ENCODE measurements at regions not wholly inside any gene's neighbourhood (a gene's known extent, or its start where the extent isn't known, plus 50 kb on each side); places are given as distances from the start of the nearest gene placed in this dataset.

DNA sequence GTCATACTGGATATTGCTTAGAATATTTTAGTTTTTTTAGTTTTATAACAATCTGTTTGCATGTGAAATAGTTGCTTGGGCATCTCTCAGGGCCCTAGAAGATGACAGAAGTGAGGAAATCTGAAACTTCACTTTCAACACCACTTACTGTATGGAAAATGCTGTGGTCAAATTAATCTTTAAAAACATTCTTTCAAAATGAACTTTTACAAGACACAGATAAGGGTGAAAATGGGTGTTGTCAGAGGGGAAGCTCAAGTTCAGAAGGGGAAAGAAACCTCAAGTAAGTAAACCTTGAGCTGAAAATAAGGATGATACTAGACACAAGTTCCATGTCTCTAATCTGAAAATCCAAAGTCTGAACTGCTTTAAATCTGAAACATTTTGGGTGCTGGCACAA is 1840.1 kb upstream of the RAG2 start:
- BruUV-seq (replicated peaks): no TSS peak
- intact Hi-C loops (cut with micrococcal nuclease; ENCODE audit: unreplicated experiment) (no loop called here), in situ Hi-C loops (cut with HindIII; ENCODE audit: low pct_unique_long_range_greater_than_20kb, low sequenced_read_pairs) (no loop called here)
- DNase-seq (ENCODE audit: low read depth, low spot score) (no peak), ATAC-seq (no peak)
- no peaks in the 10 kb centered on the region for H3K9me3 ChIP-seq (ENCODE audit: control insufficient read depth, insufficient read depth, low read depth, low read length)
- ChIA-PET POLR2A (no interaction called here), CTCF (no interaction called here)
- no peaks in the 10 kb centered on the region for H3K27me3 ChIP-seq (ENCODE audit: control insufficient read depth, insufficient read depth, low read length)
- H3K4me1 ChIP-seq (ENCODE audit: control insufficient read depth, insufficient read depth, low read length): no peaks in the 10 kb centered on the region
- TF ChIP-seq TCF7L2 (IDR thresholded peaks at IDR 0.05; ENCODE audit: low read depth, low read length): no peak
- TF ChIP-seq SIN3A (IDR thresholded peaks at IDR 0.05; ENCODE audit: borderline replicate concordance, insufficient read depth, low read depth, low read length): no peak
- no peaks in the 10 kb centered on the region for H3K36me3 ChIP-seq (ENCODE audit: control insufficient read depth, insufficient read depth, low read length)
- H3K4me3 ChIP-seq (ENCODE audit: low read depth in 2 of 2, low read length in 2 of 2): no peak overlapping the region
- no peak overlapping the region for H3K27ac ChIP-seq (ENCODE audit: low read length)

DNA sequence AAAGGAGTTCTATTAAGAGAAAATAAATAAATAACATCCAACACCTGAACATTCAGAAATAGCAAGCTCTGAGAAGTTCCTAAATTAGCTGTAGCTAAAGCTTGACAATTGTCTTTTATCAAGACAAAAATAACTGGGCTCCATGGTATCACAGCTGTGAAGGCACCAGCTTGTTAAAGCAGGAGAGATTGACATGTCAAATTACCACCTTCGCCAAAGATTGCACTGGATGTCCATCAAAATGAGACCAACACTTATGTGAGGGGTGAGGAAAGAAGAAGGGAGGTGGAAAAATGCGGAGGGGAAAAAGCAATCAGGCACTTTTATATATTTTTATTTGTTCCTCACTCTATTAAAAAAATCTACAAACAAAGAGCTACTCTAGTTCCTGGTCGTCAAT is 1827.5 kb upstream of the RAG2 start:
- H3K27ac ChIP-seq (ENCODE audit: low read length): no peak overlapping the region
- H3K9me3 ChIP-seq (ENCODE audit: control insufficient read depth, insufficient read depth, low read depth, low read length): no peaks in the 10 kb centered on the region
- TF ChIP-seq TCF7L2 (IDR thresholded peaks at IDR 0.05; ENCODE audit: low read depth, low read length) (no peak), SIN3A (IDR thresholded peaks at IDR 0.05; ENCODE audit: borderline replicate concordance, insufficient read depth, low read depth, low read length) (no peak), POLR2AphosphoS5 (IDR thresholded peaks at IDR 0.05; ENCODE audit: low read depth, low read length) (no peak)
- TF ChIP-seq, protein P1, sequence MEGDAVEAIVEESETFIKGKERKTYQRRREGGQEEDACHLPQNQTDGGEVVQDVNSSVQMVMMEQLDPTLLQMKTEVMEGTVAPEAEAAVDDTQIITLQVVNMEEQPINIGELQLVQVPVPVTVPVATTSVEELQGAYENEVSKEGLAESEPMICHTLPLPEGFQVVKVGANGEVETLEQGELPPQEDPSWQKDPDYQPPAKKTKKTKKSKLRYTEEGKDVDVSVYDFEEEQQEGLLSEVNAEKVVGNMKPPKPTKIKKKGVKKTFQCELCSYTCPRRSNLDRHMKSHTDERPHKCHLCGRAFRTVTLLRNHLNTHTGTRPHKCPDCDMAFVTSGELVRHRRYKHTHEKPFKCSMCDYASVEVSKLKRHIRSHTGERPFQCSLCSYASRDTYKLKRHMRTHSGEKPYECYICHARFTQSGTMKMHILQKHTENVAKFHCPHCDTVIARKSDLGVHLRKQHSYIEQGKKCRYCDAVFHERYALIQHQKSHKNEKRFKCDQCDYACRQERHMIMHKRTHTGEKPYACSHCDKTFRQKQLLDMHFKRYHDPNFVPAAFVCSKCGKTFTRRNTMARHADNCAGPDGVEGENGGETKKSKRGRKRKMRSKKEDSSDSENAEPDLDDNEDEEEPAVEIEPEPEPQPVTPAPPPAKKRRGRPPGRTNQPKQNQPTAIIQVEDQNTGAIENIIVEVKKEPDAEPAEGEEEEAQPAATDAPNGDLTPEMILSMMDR (IDR thresholded peaks at IDR 0.05): no peak
- TF ChIP-seq, protein P2, sequence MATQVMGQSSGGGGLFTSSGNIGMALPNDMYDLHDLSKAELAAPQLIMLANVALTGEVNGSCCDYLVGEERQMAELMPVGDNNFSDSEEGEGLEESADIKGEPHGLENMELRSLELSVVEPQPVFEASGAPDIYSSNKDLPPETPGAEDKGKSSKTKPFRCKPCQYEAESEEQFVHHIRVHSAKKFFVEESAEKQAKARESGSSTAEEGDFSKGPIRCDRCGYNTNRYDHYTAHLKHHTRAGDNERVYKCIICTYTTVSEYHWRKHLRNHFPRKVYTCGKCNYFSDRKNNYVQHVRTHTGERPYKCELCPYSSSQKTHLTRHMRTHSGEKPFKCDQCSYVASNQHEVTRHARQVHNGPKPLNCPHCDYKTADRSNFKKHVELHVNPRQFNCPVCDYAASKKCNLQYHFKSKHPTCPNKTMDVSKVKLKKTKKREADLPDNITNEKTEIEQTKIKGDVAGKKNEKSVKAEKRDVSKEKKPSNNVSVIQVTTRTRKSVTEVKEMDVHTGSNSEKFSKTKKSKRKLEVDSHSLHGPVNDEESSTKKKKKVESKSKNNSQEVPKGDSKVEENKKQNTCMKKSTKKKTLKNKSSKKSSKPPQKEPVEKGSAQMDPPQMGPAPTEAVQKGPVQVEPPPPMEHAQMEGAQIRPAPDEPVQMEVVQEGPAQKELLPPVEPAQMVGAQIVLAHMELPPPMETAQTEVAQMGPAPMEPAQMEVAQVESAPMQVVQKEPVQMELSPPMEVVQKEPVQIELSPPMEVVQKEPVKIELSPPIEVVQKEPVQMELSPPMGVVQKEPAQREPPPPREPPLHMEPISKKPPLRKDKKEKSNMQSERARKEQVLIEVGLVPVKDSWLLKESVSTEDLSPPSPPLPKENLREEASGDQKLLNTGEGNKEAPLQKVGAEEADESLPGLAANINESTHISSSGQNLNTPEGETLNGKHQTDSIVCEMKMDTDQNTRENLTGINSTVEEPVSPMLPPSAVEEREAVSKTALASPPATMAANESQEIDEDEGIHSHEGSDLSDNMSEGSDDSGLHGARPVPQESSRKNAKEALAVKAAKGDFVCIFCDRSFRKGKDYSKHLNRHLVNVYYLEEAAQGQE (IDR thresholded peaks at IDR 0.05; ENCODE audit: insufficient read depth in 1 of 2, low read depth in 2 of 2, low read length in 1 of 2): no peak
- no peaks in the 10 kb centered on the region for H3K36me3 ChIP-seq (ENCODE audit: control insufficient read depth, insufficient read depth, low read length)
- no peaks in the 10 kb centered on the region for H3K27me3 ChIP-seq (ENCODE audit: control insufficient read depth, insufficient read depth, low read length)
- no peaks in the 10 kb centered on the region for H3K4me1 ChIP-seq (ENCODE audit: control insufficient read depth, insufficient read depth, low read length)
- no peak overlapping the region for H3K4me3 ChIP-seq (ENCODE audit: low read depth in 2 of 2, low read length in 2 of 2)
- intact Hi-C loops (cut with micrococcal nuclease; ENCODE audit: unreplicated experiment) (no loop called here), in situ Hi-C loops (cut with HindIII; ENCODE audit: low pct_unique_long_range_greater_than_20kb, low sequenced_read_pairs) (no loop called here)
- CTCF ChIA-PET: no interaction called here
- BruUV-seq (replicated peaks): no TSS peak
- POLR2A ChIA-PET: no interaction called here
- ATAC-seq: no peak
- no peak for DNase-seq (ENCODE audit: low read depth, low spot score)

DNA sequence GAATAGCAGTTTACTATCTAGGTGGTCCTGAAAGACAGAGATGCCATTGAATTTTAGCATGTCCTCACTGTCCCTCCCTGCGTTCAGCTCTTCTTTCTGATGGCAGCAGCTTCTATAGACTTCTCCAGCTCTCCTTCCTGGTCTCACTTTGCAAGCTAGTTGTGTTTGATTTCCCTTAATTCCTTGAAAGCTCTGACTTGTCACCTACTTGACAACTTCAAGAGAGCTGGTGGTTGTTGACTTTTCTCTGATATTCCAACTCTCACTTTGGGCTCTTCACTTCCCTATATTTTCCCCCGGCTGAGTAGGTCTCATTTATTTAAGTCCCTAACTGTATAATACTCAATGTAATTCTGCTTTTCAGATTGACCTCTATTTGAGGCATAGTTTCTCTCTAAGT is 1825.0 kb upstream of the RAG2 start:
- TF ChIP-seq, protein P1 (IDR thresholded peaks at IDR 0.05): no peak
- TF ChIP-seq SIN3A (IDR thresholded peaks at IDR 0.05; ENCODE audit: borderline replicate concordance, insufficient read depth, low read depth, low read length): no peak
- no peak for TF ChIP-seq POLR2AphosphoS5 (IDR thresholded peaks at IDR 0.05; ENCODE audit: low read depth, low read length)
- TF ChIP-seq, protein P2 (IDR thresholded peaks at IDR 0.05; ENCODE audit: insufficient read depth in 1 of 2, low read depth in 2 of 2, low read length in 1 of 2): no peak
- TF ChIP-seq TCF7L2 (IDR thresholded peaks at IDR 0.05; ENCODE audit: low read depth, low read length): no peak
- H3K36me3 ChIP-seq (ENCODE audit: control insufficient read depth, insufficient read depth, low read length): no peaks in the 10 kb centered on the region
- ATAC-seq (no peak), DNase-seq (ENCODE audit: low read depth, low spot score) (no peak)
- H3K4me3 ChIP-seq (ENCODE audit: low read depth in 2 of 2, low read length in 2 of 2): no peak overlapping the region
- H3K27ac ChIP-seq (ENCODE audit: low read length): no peak overlapping the region
- ChIA-PET CTCF (no interaction called here), POLR2A (no interaction called here)
- in situ Hi-C loops (cut with HindIII; ENCODE audit: low pct_unique_long_range_greater_than_20kb, low sequenced_read_pairs): no loop called here
- no peaks in the 10 kb centered on the region for H3K27me3 ChIP-seq (ENCODE audit: control insufficient read depth, insufficient read depth, low read length)
- no peaks in the 10 kb centered on the region for H3K4me1 ChIP-seq (ENCODE audit: control insufficient read depth, insufficient read depth, low read length)
- intact Hi-C loops (cut with micrococcal nuclease; ENCODE audit: unreplicated experiment): no loop called here
- BruUV-seq (replicated peaks): no TSS peak
- H3K9me3 ChIP-seq (ENCODE audit: control insufficient read depth, insufficient read depth, low read depth, low read length): no peaks in the 10 kb centered on the region

Data from Panc1 (cell line).